Heart right ventricle (tissue), 16 donors: ENCODE measurements at regions not wholly inside any gene's neighbourhood (a gene's known extent, or its start where the extent isn't known, plus 50 kb on each side); places are given as distances from the start of the nearest gene placed in this dataset.
"Not testable (repeated sequence)": the region's sequence is repeated elsewhere in the genome, so short reads cannot be mapped to it uniquely, and the experiment has no call there.

Experiments used
- ATAC-seq, 8 donors: fragments of 200-7000 bp; cut with Tn5 transposase; one replicate each; pipeline ENCODE4 v1.9.1; 2020; ENCODE audit warnings: mild to moderate bottlenecking in 8 of 8, moderate library complexity in 8 of 8, moderate number of reproducible peaks in 1 of 8
- DNase-seq, 2 donors: peaks; one replicate each; pipeline ENCODE4 v3.0.0-alpha.2; 2020
- H3K27ac ChIP-seq, 10 donors: fragments of 200-600 bp; sonication (generic) in 2 of 10; one replicate each; pipeline versions ENCODE4 v1.5.0 to v1.8.0; 2020 to 2022; ENCODE audit warnings: mild to moderate bottlenecking in 3 of 10
- H3K27me3 ChIP-seq, 7 donors: fragments of 200-600 bp; one replicate each; pipeline ENCODE4 v1.8.0; 2021 to 2022; ENCODE audit warnings: mild to moderate bottlenecking in 2 of 7
- H3K36me3 ChIP-seq, 9 donors: fragments of 200-600 bp; sonication (generic) in 1 of 9; one replicate each; pipeline versions ENCODE4 v1.5.0 to v1.8.0; 2020 to 2022; ENCODE audit warnings: mild to moderate bottlenecking in 2 of 9
- H3K4me1 ChIP-seq, 9 donors: fragments of 200-600 bp; sonication (generic) in 1 of 9; one replicate each; pipeline versions ENCODE4 v1.5.0 to v1.8.0; 2020 to 2022; ENCODE audit warnings: mild to moderate bottlenecking in 4 of 9
- H3K4me3 ChIP-seq, 10 donors: fragments of 200-600 bp; sonication (generic) in 2 of 10; one replicate each; pipeline versions ENCODE4 v1.5.0 to v1.8.0; 2020 to 2022; ENCODE audit warnings: mild to moderate bottlenecking in 7 of 10, moderate library complexity in 2 of 10
- H3K9me3 ChIP-seq, 11 donors: fragments of 200-600 bp in 10 of 11; sonication (generic) in 2 of 11; one replicate each; pipeline versions ENCODE4 v1.5.0 to v1.8.0; 2013 to 2022; ENCODE audit warnings: mild to moderate bottlenecking in 2 of 11, control low read depth in 1 of 11, moderate library complexity in 1 of 11
- CTCF ChIP-seq, 9 donors: fragments of 200-600 bp; sonication (generic) in 2 of 9; IDR thresholded peaks; one replicate each; pipeline versions ENCODE4 v1.5.0 to v1.8.0; 2021 to 2022; ENCODE audit warnings: antibody characterized with exemption in 9 of 9, mild to moderate bottlenecking in 5 of 9, moderate library complexity in 1 of 9
- WGBS, 2 donors: extraction: QIAGEN DNeasy Blood & Tissue Kit; methylation state at CpG; one replicate each; pipeline ENCODE4 v1.1.7; 2013; ENCODE audit warnings: inconsistent platforms in 1 of 2; 5-methylcytosine and 5-hydroxymethylcytosine counted together
- intact Hi-C, 10 donors: fragments of 100-400 bp; cut with DNase I; formaldehyde crosslinking; loops; one replicate each; pipeline versions ENCODE4 v1.11.1 to v1.14.2; 2022
- donor health status: Arrhythmogenic right ventricular cardiomyopathy.
- donor health status: ischemic (EF 13 %, LVEDD 7.1; RV severe dilation, severe dysfunction).
- donor health status: healthy with polysubstance abuse.
- donor health status: DM: no; HTN: yes; CAD: no.
- donor health status: DM: no; HTN: no; CAD: no.
- donor health status: ischemic (EF 25% LVEDD 6.9; RV normal size, moderate dysfunction).
- donor health status: ischemic (EF 25% LVEDD 5.7; RV mildly dilated, moderate dysfunction).
- donor health status: healthy.
- donor health status: DM: yes; HTN: yes; CAD: no.
- donor health status: Ischemic cardiomyopathy.
- donor health status: ischemic (EF 35%, LVEDD 5.7; RV mildly dilated, moderate dysfunction).
- donor health status: nonischemic (EF 11% LVEDD 7.7; RV severe dilation, severe dysfunction).
- donor health status: DM: yes; HTN: yes; CAD: no.
- donor health status: PGD.
- donor health status: ischemic (EF 29% LVEDD 5.4; RV normal size, mild dysfunction).
- donor health status: nonischemic (EF 23%, LVEDD 6.1; RV moderate dilation, normal function).

- Histone ChIP-seq H3K27me3 (no peaks in the 10 kb centered on the region), H3K4me3 (no peak overlapping the region), H3K9me3 (peaks cover 0 to 17% (median 4%) of the 10 kb centered on the region in 11 donors), H3K36me3 (no peaks in the 10 kb centered on the region), H3K4me1 (no peaks in the 10 kb centered on the region), H3K27ac (no peak overlapping the region)
- ATAC-seq (peak in 1 of 8 donors; percentile 50), DNase-seq (no peak)
- no peak for TF ChIP-seq CTCF (IDR thresholded peaks at IDR 0.05)
- intact Hi-C loops = loop anchor here in 2 of 10 donors (10.0 kb wide), 1 partner anchor 98 kb away; no protein-coding TSS in a partner anchor
- whole genome bisulfite sequencing, 2 donors = 71 to 88% methylated on average over 51 of the region's 51 CpGs
Observed at GRCh38 chr10:63972949-63973827, 452.0 kb downstream of the REEP3 start.

GRCh38 chr10:63976538-63976937, 455.3 kb downstream of the REEP3 start:
- WGBS, 2 donors = 32 to 40% methylated on average over 5 of the region's 5 CpGs
- no peaks in the 10 kb centered on the region for H3K9me3 ChIP-seq
- no peaks in the 10 kb centered on the region for H3K27me3 ChIP-seq
- peak in 8 of 9 donors; percentile 10 to 57 (median 43) for TF ChIP-seq CTCF (IDR thresholded peaks at IDR 0.05)
- H3K4me1 ChIP-seq = no peaks in the 10 kb centered on the region
- H3K4me3 ChIP-seq = no peak overlapping the region
- ATAC-seq (peak in 6 of 8 donors; percentile 20 to 82 (median 74)), DNase-seq (peak in 1 of 2 donors; percentile 22)
- H3K27ac ChIP-seq = no peak overlapping the region
- intact Hi-C loops = loop anchor here in 7 of 10 donors (2.0 to 10.0 kb wide), 4 partner anchors 102 to 109 kb away; no protein-coding TSS in a partner anchor
- no peaks in the 10 kb centered on the region for H3K36me3 ChIP-seq

- ATAC-seq (peak in 3 of 8 donors; percentile 35 to 54 (median 36)), DNase-seq (peak in 1 of 2 donors; percentile 13)
- no peaks in the 10 kb centered on the region for H3K36me3 ChIP-seq
- intact Hi-C loops = loop anchor here in 7 of 10 donors (2.0 to 10.0 kb wide), 4 partner anchors 103 to 110 kb away; no protein-coding TSS in a partner anchor
- no peak overlapping the region for H3K27ac ChIP-seq
- H3K4me1 ChIP-seq = no peaks in the 10 kb centered on the region
- 0 to 10% methylated on average over 1 of the region's 1 CpG for WGBS, 2 donors
- H3K9me3 ChIP-seq = no peaks in the 10 kb centered on the region
- peak in 7 of 9 donors; percentile 37 to 65 (median 48) for TF ChIP-seq CTCF (IDR thresholded peaks at IDR 0.05)
- no peak overlapping the region for H3K4me3 ChIP-seq
- no peaks in the 10 kb centered on the region for H3K27me3 ChIP-seq
Observed at GRCh38 chr10:63977329-63977923, 456.2 kb downstream of the REEP3 start.

- 44 to 53% methylated on average over 5 of the region's 5 CpGs for WGBS, 2 donors
- H3K9me3 ChIP-seq, H3K4me1 ChIP-seq, H3K27me3 ChIP-seq, ATAC-seq, H3K27ac ChIP-seq, H3K36me3 ChIP-seq, DNase-seq, H3K4me3 ChIP-seq, intact Hi-C loops: not testable (repeated sequence)
Observed at GRCh38 chr10:63980870-63981269, 459.7 kb downstream of the REEP3 start.

- WGBS, 2 donors = 43 to 58% methylated on average over 2 of the region's 2 CpGs
- DNase-seq, ATAC-seq, H3K27ac ChIP-seq, H3K27me3 ChIP-seq, H3K9me3 ChIP-seq, intact Hi-C loops, H3K36me3 ChIP-seq, H3K4me3 ChIP-seq, H3K4me1 ChIP-seq: not testable (repeated sequence)
Observed at GRCh38 chr10:63984061-63984460, 462.9 kb downstream of the REEP3 start.
